ENCODE measurements at regions not wholly inside any gene's neighbourhood (a gene's known extent, or its start where the extent isn't known, plus 50 kb on each side); places are given as distances from the start of the nearest gene placed in this dataset.
"Not testable (repeated sequence)": the region's sequence is repeated elsewhere in the genome, so short reads cannot be mapped to it uniquely, and the experiment has no call there.

DNA sequence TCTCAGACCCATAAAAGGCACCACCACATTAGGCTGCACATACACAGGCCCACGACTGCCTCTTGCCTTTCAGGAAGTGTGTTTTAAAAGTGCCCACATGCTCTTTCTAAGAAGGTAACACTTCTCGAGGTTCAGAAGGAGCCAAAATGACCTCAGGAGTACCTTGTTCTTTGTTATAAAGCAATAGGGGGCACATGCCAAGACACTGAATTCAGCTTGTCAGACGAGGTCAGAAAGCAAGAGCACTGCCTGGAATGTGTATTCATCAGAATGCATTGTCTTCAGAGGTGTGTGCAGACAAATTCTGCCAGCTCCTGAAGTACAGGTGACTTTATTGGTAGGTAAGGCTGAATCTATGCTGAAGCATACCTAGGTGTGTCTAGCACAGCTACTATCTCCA is 114.5 kb upstream of the IRX1 start:
- DNase-seq: no peak

DNA sequence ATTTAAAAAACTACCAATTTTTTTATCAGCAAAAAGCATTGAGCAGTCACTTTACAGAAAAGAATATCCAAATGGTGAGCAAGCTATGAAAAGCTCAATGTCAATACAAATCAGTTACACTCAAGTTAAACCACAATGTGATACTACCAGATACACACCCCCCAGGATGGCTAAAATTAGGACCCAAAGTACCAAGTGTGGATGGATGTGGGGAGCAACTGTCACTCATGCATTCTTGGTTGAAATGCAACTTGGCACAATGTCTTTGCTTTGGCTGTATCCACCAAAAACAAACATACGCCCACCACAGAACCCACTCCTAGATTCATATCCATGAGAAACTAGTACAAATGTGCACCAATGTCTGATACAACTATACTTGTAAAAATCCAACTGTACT is 120.0 kb upstream of the IRX1 start:
- no peak for DNase-seq

DNA sequence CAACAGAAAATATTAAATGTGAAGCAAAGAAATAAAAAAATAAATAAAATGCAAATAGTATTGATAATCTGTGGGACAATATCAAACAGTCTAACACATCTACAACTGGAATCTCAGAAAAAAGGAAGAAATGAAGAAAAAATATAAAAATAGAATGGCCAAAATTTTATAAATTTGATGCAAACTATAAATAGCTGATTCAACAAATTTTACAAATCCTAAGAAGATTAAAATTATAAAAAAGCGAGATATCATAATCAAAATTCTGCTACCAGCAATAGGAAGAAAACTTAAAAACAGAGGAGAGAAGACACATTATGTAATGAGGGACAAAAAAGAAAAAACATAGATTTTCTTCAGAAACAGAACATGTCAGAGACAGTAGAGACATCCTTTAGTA is 129.2 kb upstream of the IRX1 start:
- DNase-seq: no peak

DNA sequence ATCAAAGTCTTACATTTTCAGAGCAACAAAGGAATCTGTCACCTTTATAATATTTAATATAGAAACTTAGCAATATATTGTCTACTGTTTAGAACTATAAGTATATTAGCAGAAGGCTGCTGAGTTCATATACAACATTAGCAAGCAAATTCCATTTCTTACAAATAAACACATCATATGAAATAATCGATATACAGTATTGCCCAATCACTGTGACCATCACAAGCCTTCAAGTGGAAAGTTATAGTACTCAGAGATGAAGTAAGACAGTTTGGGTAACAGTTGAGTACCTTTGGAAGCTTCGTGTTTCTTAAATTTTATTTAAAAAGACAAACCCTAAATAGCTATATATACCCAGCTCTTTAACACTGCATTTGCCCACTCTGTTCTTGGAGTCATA is 135.2 kb upstream of the IRX1 start:
- no peak for DNase-seq

DNA sequence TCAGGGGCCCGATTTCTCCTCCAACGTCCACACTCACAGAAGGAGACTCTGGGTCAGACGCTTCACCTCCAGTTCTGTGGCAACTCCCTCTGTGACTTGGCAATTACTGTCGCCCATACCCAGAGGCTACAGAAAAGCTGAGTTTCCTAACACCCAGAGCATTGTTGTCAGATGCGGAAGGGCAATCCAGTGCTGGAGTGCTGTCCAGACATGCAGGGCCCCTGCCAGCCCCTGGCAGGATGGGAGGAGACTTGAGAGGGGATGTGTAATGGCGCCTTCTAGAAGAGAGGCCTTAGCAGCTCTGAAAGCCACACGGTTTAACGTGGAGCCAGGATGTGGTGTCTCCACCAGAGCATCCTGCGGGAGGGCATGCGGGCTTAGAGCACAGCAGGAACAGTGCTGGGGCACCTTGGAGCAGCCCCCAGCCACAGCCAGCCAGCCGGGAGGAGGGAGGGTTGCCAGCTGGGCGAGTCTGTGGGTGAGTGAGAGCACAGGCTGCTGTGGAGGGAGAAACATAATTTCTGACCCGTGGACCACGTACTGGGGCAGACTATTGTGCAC is 139.4 kb upstream of the IRX1 start:
- DNase-seq: no peak

DNA sequence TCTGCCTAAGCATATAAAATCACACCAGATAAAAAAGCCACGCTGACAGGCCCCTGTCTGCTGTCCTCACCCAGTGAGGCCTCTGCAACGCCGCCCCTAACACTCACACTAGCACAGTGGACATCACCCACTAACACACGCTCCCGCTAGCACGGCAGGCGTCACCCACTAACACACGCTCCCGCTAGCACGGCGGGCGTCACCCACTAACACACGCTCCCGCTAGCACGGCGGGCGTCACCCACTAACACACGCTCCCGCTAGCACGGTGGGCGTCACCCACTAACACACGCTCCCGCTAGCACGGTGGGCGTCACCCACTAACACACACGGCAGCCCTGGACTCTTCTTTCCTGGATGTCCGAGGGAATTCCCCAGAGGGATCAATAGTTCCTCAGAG is 141.6 kb upstream of the IRX1 start:
- DNase-seq: not testable (repeated sequence)

DNA sequence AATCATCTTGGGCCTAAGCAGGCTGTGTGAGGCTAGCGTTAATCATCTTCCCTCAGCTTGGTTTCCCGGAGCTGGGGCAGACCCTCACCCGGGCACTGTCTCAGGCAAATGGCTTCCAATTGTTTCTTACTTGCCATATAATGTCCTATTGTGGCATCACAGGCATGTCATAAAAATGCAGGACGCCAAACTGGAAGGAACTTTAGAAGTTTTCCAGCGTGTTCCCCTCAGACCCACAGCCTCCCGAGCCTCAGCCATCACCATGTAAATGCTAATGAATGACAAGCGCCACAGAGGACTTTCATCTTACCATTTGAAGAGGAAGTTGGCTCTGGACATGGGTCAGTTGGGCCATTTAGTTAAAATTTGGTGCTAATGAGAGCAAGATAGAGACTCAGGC is 143.0 kb upstream of the IRX1 start:
- no peak for DNase-seq

DNA sequence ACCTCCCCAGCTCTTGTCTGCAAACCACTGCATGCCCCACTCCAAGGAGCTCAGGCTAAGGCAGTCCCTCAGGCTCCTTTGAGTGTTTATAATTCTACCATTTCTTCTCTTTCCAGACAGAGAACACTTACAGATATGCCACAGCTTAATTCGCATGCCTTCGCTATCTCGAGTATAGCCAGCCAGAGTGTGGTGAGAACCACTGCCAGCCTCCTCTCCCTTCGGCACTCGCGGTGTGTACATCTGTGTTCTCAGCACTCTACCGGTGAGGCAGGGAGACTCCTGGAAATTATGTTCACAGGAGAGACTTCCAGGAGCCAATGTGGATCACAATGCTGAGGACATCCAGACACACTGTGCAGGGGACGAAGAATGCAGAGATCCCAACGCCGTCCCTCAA is 143.7 kb upstream of the IRX1 start:
- DNase-seq: no peak

DNA sequence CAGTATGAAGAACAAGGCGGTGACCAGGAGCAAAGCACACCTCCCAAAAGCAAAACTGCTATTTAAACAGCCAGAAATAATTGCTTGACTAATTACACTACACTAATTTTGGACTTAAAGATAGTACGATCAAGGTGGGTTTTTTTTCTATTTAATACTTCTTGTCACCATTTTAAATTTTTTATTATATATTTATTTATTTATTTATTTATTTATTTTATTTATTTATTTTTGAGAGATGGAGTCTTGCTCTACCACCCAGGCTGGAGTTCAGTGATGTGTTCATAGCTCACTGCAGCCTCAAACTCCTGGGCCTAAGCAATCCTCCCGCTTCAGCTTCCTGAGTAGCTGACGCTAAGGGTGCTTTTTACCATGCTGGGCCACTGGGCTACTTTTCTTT is 146.2 kb upstream of the IRX1 start:
- no peak for DNase-seq

DNA sequence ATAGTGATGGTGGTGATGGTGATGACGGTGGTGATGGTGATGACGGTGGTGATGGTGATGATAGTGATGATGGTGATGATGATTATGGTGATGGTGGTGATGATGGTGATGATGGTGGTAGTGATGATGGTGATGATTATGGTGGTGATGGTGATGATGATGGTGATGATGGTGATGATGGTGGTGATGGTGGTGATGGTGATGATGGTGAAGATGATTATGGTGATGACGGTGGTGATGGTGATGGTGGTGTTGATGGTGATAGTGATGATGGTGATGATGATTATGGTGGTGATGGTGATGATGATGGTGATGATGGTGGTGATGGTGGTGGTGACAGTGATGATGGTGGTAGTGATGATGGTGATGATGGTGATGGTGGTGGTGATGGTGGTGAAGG is 149.2 kb upstream of the IRX1 start:
- DNase-seq: no peak

DNA sequence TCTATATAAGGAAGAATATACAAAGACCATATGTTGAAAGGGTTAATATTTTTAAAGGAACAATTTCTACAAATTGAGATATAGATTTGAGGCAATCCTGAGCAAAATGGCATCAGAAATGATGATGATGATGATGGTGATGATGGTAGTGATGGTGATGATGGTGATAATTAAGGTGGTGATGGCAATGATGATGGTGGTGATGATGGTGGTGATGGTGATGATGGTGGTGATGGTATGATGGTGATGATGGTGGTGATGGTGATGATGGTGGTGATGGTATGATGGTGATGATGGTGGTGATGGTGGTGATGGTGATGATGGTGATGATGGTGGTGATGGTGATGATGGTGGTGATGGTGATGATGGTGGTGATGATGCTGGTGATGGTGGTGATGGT is 150.1 kb upstream of the IRX1 start:
- not testable (repeated sequence) for DNase-seq

DNA sequence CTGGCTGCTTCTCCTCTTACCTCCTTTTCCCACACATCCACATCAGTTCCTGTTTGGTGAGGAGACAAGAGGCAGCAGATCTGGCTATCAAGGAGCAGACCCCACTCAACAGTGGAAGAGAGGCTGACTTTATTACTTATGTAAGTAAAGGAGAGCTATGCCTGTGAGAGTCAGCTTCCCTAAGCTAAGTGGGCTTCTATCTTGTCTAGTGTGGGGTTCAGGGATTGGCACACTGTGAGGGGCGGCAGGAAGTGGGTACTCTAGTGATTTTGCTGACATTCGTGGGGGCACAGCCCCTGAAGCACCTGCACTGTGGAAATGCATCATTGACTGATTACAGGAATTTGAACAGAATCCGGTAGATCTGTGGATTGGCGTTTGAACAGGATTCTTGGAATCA is 163.5 kb upstream of the IRX1 start:
- DNase-seq: no peak

DNA sequence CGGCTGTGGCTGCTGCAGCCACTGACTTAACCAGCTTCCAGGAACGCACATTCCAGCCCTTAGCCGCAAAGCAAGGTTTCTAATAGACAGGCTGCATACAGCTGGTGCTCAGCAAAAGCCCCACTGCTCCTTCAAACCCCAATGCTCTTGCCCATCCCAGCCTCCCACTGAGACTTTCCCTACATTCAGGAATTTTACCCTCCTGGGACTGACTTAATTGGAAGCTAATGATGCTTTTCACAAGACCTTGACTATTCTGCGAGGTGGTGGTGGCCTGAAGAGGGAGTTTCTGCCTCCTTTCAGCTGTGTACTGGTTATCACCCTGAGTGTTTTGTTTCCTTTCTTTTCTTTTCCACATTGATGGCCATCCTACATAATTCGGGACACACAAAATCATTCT is 164.9 kb upstream of the IRX1 start:
- DNase-seq: no peak

DNA sequence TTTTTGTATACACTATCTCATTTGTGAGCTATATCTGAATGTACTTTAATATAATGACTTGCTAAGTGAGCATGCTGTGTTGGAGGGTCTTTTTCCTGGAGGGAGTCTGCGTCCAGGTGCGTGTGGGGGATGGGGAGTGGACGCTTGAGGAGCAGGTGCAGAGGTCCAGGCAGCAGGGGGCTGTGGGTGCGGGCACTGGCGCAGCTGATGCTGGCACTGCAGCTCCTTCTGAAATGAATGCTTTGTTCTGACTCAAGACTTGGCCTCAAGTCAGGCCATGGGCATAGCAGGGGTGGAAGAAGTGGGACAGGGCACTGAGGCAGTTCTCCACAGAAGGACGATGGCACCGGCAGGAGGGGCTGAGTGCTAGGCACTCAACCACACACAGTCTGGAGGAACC is 165.7 kb upstream of the IRX1 start:
- DNase-seq: no peak

DNA sequence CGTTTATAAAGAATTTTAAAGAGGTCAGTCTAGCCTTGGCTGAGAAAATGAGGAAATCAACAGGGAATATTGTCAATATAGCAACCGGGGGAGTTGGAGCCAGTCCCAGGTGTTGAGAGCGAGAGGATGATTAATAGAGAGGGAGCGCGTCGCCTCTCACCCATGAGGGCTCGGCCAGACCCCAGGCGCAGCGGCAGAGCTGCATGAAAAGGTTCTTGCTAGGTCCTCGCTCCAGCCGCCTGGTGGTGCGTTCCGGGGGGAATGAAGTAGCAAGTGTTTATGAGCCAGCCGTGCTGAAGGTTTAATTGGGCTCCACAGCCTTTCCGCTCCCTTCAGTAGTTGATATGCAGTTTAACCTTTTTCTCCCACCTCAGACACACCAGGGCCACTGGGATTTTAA is 167.3 kb upstream of the IRX1 start:
- no peak for DNase-seq

DNA sequence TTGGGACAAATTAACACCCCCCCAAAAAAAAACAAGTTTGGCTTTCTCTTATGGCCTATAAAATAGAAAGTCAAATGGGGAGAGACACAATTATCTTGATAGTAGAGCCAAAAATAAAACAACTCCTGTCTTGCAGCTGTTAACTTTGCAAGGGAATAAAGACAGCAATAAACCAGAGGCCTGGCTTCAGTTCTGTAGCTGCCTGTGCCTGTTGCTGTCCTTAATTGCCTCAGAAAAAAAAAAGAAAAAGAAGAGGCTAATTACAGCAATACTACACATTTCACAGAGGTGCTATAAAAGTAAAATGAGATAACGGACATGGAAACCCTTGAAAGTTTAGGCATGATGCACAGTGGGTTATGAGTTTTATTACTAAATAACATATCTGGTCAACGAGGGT is 170.7 kb upstream of the IRX1 start:
- no peak for DNase-seq

DNA sequence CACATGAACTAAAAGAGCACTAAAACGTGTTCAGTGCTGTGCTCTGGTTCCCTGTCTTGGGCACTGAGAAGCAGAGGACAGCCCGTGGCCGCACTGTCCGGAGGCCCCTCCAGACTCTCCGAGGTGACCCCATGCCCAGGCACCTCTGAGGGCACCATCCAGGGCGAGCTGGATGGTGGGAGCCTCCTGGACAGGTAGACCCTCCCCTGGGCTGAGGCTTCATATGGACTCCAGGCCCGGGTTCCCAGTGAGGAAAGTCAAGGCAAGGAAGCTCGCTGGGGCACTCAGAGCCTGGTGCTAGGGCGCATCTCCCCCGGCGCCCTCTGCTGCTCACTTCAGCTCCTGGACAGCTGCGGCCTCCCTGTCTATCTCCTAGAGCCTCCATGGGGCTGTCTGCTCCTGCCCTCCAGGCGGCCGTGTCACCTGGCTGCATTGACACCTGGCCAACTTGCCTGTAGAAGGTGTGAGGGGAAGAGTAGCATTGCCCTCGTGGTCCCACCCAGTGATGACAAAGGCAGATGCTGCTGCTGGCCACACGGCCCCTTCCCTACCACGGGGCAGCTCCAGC is 178.2 kb upstream of the IRX1 start:
- DNase-seq: no peak

DNA sequence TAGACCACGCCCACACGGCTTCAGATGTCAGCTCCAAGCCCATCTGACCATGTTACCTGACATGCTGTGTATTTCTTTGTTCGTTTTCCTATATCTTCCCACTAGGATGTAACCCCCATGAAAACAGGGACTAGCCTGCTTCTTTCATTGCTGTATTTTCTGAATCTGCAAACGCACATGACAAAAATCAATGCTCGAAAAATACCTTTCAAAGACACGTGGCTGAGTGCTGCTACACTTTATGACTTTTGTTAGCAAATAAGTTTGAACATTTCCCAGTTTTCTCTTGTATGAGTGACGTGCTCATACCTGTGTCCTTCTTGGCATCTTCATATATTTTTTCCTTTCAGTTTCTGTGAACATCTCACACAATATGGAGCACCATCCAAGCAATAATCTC is 181.3 kb upstream of the IRX1 start:
- no peak for DNase-seq

DNA sequence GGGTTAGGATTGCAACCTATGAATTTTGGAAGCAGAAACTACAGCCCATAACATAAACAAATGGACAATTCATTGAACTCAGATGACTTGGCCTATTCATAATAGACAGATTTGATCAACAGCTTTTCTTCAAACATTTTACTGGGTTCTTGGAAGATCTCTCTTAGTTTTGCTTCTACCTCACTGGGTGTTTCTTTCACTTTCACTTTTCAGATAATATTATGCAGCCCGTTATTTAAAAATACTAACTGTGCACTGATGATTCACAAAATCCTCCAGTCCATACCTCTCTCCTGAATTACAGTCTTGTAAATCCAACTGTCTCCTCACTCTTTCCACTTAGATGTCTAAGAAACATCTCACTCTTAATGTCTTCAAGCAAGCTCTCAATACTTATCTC is 183.5 kb upstream of the IRX1 start:
- no peak for DNase-seq

DNA sequence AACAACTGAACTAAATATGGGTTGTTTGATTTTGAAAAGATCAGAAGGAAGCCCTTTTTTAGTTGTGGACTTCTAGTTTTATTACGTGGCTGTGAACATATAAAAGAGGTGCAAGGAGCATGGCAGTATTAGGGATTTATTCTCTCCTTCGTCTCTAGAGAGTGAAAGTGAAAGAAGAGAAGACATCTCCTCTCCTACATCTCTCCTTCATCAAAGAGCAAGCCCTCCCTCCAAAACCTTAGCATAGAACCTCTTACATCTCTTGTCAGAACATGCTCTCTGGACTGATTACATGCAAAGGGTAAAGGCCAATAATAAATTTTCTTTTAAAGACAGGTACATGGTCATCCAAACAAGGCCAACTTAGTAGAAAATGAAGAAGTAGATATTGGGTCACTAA is 184.3 kb upstream of the IRX1 start:
- DNase-seq: no peak

DNA sequence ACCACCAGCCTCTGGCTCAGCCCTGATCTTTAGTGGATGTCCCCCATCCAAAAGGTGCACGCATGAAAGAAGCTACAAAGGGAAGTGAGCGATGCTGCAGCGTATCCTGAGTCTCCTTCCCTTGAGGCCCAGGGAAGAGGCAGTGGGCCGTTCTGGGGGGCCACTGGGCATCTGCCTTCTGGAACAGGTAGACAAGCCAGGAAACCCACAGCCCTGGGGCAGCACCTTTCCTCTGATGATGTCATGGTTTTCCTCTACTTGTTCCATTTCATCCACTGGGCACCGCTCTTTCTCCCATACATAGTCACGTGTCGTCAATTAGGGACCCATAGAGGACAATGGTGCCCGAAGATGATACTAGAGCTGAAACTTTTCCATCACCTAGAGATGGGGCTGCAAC is 194.0 kb upstream of the IRX1 start:
- DNase-seq: no peak

DNA sequence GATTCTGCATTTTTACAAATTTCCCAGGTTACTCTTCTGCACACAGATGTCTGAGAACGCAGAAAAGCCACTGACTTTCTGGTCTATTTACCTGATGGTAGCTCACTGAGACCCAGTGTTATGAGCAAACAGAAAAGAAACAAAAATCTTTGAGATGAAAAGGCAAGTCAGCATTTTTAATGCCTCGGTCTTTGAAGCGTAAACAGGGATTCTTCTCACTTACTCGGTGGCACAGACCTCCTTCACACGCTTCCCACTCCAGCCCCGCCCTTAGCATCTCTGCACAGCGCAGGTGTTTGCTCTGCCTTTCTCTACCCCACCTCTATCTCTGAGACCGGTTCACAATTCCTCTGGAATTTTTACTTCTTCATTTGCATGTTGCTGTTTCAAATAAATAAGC is 195.0 kb upstream of the IRX1 start:
- no peak for DNase-seq

DNA sequence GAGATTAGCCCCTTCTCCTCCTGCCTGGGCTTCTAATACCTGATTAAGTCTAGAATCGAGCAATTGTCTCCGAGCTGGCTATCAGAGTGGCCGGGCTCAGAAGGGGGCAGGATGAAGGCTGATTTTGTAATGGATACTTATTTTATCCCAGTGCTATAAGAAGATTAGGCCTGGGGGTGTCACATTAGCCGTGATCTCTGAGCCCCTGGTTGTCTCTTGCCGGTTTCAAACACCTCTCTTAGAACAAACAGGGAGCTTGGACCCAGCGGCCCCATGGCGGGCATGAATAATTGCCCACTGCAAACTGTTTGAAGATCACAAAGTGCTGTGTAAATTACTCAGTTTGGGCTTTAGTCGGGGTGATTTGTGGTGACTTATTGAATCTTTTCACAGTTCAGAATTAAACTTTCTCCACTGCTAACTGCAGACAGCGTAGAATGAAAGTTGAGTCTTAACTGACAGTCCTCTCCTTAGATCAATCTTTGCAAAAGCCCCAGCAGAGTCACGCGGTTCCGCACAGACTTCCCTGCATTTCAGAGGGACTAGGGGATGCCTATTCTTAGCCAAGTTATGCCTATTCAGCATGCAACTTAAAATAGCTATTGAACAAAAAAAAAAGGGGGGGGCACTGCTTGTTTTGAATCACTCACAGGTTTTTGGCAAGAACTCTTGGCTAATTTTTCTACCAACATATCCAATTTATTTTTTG is 200.6 kb upstream of the IRX1 start:
- no peak for DNase-seq

DNA sequence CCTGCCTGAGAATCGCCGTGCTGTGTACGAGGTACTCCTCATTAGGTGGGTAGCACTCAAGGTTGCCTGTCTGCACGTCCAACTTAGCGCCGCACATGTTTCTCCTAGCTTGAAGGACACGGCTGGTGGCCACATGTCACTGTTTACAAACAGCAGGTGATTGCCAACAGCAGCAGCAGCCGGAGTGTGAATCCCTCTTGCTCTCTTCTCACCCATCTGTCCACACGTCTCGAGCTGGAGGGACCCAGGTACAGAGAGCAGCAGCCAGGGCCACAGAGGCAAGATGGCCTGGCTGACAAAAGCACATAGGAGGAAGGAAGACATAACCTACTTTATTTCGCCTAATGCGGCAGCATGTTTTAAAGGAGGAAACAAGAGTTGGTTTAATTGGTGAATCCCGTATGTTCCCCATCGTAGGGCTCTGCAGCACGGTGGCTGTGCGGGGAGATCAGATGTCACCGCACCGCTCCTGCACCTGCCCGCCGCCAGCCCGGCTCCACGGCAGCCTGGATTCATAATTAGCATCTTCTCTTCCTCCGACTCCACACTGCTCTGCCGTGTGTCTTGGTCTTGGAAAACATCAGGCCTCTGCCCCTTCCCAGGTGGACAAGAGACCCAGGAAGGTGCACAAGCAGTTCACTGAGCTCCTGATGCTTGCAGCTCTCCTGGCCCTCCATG is 201.6 kb upstream of the IRX1 start:
- peak; percentile 37 for DNase-seq

Data from NCI-H1417 treated with DMSO at 0.1 percent for 48 hours (cell line).